NCI-H2171 (cell line): ENCODE measurements at regions not wholly inside any gene's neighbourhood (a gene's known extent, or its start where the extent isn't known, plus 50 kb on each side); places are given as distances from the start of the nearest gene placed in this dataset.
A peak's percentile ranks its signal among the peaks of the same experiment; 100 is the strongest.
"Not testable (repeated sequence)": the region's sequence is repeated elsewhere in the genome, so short reads cannot be mapped to it uniquely, and the experiment has no call there.

Source experiments
- DNase-seq: peaks from one replicate; lab custom pipeline; 2025; lab: John Stamatoyannopoulos, UW

GRCh38 chr9:78967596-78968217 is 604.1 kb upstream of the TLE4 start:
- DNase-seq, result no peak

- DNase-seq, result no peak
These were observed 601.4 kb upstream of the TLE4 start for GRCh38 chr9:78970375-78970774.

GRCh38 chr9:78971540-78971939 is 600.2 kb upstream of the TLE4 start:
- peak; percentile 61 for DNase-seq

- DNase-seq, result peak; percentile 49
These were observed 599.3 kb upstream of the TLE4 start for GRCh38 chr9:78972303-78972999.

GRCh38 chr9:78973907-78974306 is 597.9 kb upstream of the TLE4 start:
- no peak for DNase-seq

GRCh38 chr9:78982849-78983248 is 588.9 kb upstream of the TLE4 start:
- DNase-seq, result no peak

- no peak for DNase-seq
These were observed 586.6 kb upstream of the TLE4 start for GRCh38 chr9:78985084-78985738.

- DNase-seq, result no peak
These were observed 585.3 kb upstream of the TLE4 start for GRCh38 chr9:78986446-78986845.

- no peak for DNase-seq
These were observed 582.6 kb upstream of the TLE4 start for GRCh38 chr9:78989031-78989658.

GRCh38 chr9:78994471-78994870 is 577.3 kb upstream of the TLE4 start:
- no peak for DNase-seq

GRCh38 chr9:78994974-78995373 is 576.8 kb upstream of the TLE4 start:
- not testable (repeated sequence) for DNase-seq

- DNase-seq, result no peak
These were observed 574.5 kb upstream of the TLE4 start for GRCh38 chr9:78997296-78997695.

GRCh38 chr9:79000230-79001002 is 571.3 kb upstream of the TLE4 start:
- DNase-seq, result no peak

GRCh38 chr9:79001012-79001411 is 570.8 kb upstream of the TLE4 start:
- no peak for DNase-seq

GRCh38 chr9:79003514-79003913 is 568.3 kb upstream of the TLE4 start:
- no peak for DNase-seq

- no peak for DNase-seq
These were observed 567.7 kb upstream of the TLE4 start for GRCh38 chr9:79004032-79004431.

GRCh38 chr9:79006546-79006945 is 565.2 kb upstream of the TLE4 start:
- no peak for DNase-seq

- no peak for DNase-seq
These were observed 563.9 kb upstream of the TLE4 start for GRCh38 chr9:79007701-79008483.

- DNase-seq, result no peak
These were observed 562.8 kb upstream of the TLE4 start for GRCh38 chr9:79008916-79009315.

GRCh38 chr9:79011461-79011860 is 560.3 kb upstream of the TLE4 start:
- DNase-seq, result no peak

GRCh38 chr9:79012561-79012960 is 559.2 kb upstream of the TLE4 start:
- DNase-seq, result no peak
